Central memory CD4-positive, alpha-beta T cell (primary cell): ENCODE measurements at regions not wholly inside any gene's neighbourhood (a gene's known extent, or its start where the extent isn't known, plus 50 kb on each side); places are given as distances from the start of the nearest gene placed in this dataset.

Experiments used
- DNase-seq: peaks from one replicate; pipeline ENCODE4 v3.0.0; 2022

GRCh38 chr1:201660931-201661822 lies 122.2 kb downstream of the NAV1 start:
- no peak for DNase-seq

GRCh38 chr1:201661823-201662359 lies 123.0 kb downstream of the NAV1 start:
- DNase-seq: no peak

GRCh38 chr1:201662646-201663045 lies 123.7 kb downstream of the NAV1 start:
- no peak for DNase-seq

GRCh38 chr1:201663491-201664113 lies 124.7 kb downstream of the NAV1 start:
- no peak for DNase-seq

- DNase-seq: no peak
These were observed 126.1 kb downstream of the NAV1 start for GRCh38 chr1:201665036-201665435.

- DNase-seq: no peak
These were observed 127.2 kb downstream of the NAV1 start for GRCh38 chr1:201666102-201666501.

GRCh38 chr1:201666645-201667044 lies 127.7 kb downstream of the NAV1 start:
- no peak for DNase-seq

GRCh38 chr1:201667479-201667878 lies 128.6 kb downstream of the NAV1 start:
- DNase-seq: no peak

GRCh38 chr1:201670517-201670916 lies 131.6 kb downstream of the NAV1 start:
- DNase-seq: no peak

GRCh38 chr1:201672685-201673084 lies 133.8 kb downstream of the NAV1 start:
- DNase-seq: no peak

- DNase-seq: no peak
These were observed 134.2 kb downstream of the NAV1 start for GRCh38 chr1:201673093-201673492.

GRCh38 chr1:201673915-201674314 lies 135.0 kb downstream of the NAV1 start:
- no peak for DNase-seq

GRCh38 chr1:201675143-201675542 lies 136.2 kb downstream of the NAV1 start:
- no peak for DNase-seq

- no peak for DNase-seq
These were observed 137.3 kb downstream of the NAV1 start for GRCh38 chr1:201676197-201676596.

GRCh38 chr1:201676641-201677040 lies 137.7 kb downstream of the NAV1 start:
- no peak for DNase-seq

GRCh38 chr1:201678264-201679101 lies 139.6 kb downstream of the NAV1 start:
- no peak for DNase-seq

- DNase-seq: no peak
These were observed 142.4 kb downstream of the NAV1 start for GRCh38 chr1:201681375-201681774.

GRCh38 chr1:201682964-201683363 lies 144.0 kb downstream of the NAV1 start:
- no peak for DNase-seq

GRCh38 chr1:201683397-201683796 lies 144.5 kb downstream of the NAV1 start:
- DNase-seq: no peak

- DNase-seq: no peak
These were observed 143.5 kb upstream of the IPO9 start for GRCh38 chr1:201685485-201685884.

GRCh38 chr1:201686714-201687455 lies 142.1 kb upstream of the IPO9 start:
- no peak for DNase-seq

GRCh38 chr1:201688514-201688913 lies 140.4 kb upstream of the IPO9 start:
- no peak for DNase-seq
